Astrocyte of the cerebellum (primary cell): ENCODE measurements at regions not wholly inside any gene's neighbourhood (a gene's known extent, or its start where the extent isn't known, plus 50 kb on each side); places are given as distances from the start of the nearest gene placed in this dataset.
"Not testable (repeated sequence)": the region's sequence is repeated elsewhere in the genome, so short reads cannot be mapped to it uniquely, and the experiment has no call there.

Experiments used
- DNase-seq: peaks from one replicate; pipeline ENCODE4 v3.0.0-alpha.2; 2011; ENCODE audit warnings: low read depth
- H3K4me3 ChIP-seq: 2 replicates; pipeline ENCODE4 v1.5.1; 2011; ENCODE audit warnings: mild to moderate bottlenecking, low read depth, low read length, moderate library complexity
- CTCF ChIP-seq: IDR thresholded peaks from 2 replicates; pipeline ENCODE4 v1.5.1; 2012; ENCODE audit warnings: low read length, low read depth, moderate library complexity, mild to moderate bottlenecking; ENCODE audit errors: missing control alignments
- in situ Hi-C: cut with HindIII; loops from 2 replicates; pipeline ENCODE4 v1.10.0; 2017; ENCODE audit warnings: low sequenced_read_pairs

DNA sequence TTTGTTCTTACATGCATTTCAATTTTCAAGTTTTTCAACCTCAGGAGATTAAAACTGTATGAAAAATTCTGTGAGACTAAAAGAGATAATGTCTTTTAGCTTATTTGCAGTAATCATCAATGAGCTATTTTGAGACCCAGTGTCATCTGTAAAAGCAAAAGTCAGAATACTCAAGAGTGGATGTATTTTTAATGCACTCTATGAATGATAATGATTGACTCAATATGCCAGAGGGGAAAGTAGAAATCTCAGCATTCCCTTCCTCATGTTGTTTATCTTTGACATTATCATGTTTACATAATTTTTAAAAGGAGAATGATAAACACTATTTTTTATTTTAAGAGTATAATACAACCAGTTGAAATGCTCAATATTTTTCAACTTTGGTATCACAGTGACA, 162.1 kb downstream of the MMUT start:
- no peak for DNase-seq
- TF ChIP-seq CTCF, result no peak
- in situ Hi-C loops, result no loop called here
- H3K4me3 ChIP-seq, result no peak overlapping the region

- DNase-seq, result no peak
- no peak for TF ChIP-seq CTCF
- no peak overlapping the region for H3K4me3 ChIP-seq
- in situ Hi-C loops, result no loop called here
Observed at GRCh38 chr6:49300443-49300842, 162.6 kb downstream of the MMUT start.

- in situ Hi-C loops, result no loop called here
- no peak overlapping the region for H3K4me3 ChIP-seq
- DNase-seq, result no peak
- no peak for TF ChIP-seq CTCF
Observed at GRCh38 chr6:49299279-49299678, 163.8 kb downstream of the MMUT start.

- no peak for DNase-seq
- in situ Hi-C loops, result no loop called here
- no peak for TF ChIP-seq CTCF
- no peak overlapping the region for H3K4me3 ChIP-seq
Observed at GRCh38 chr6:49284180-49284579, 178.9 kb downstream of the MMUT start.

- in situ Hi-C loops, H3K4me3 ChIP-seq, DNase-seq: not testable (repeated sequence)
Observed at GRCh38 chr6:49274809-49275769, 188.0 kb downstream of the MMUT start.

- DNase-seq, result no peak
- no peak overlapping the region for H3K4me3 ChIP-seq
- TF ChIP-seq CTCF, result no peak
- in situ Hi-C loops, result no loop called here
Observed at GRCh38 chr6:49269190-49269589, 193.9 kb downstream of the MMUT start.

- no peak overlapping the region for H3K4me3 ChIP-seq
- in situ Hi-C loops, result no loop called here
- no peak for TF ChIP-seq CTCF
- DNase-seq, result no peak
Observed at GRCh38 chr6:49264909-49265308, 198.1 kb downstream of the MMUT start.
